ENCODE measurements at regions not wholly inside any gene's neighbourhood (a gene's known extent, or its start where the extent isn't known, plus 50 kb on each side); places are given as distances from the start of the nearest gene placed in this dataset.
A peak's percentile ranks its signal among the peaks of the same experiment; 100 is the strongest.
"Not testable (repeated sequence)": the region's sequence is repeated elsewhere in the genome, so short reads cannot be mapped to it uniquely, and the experiment has no call there.

DNA sequence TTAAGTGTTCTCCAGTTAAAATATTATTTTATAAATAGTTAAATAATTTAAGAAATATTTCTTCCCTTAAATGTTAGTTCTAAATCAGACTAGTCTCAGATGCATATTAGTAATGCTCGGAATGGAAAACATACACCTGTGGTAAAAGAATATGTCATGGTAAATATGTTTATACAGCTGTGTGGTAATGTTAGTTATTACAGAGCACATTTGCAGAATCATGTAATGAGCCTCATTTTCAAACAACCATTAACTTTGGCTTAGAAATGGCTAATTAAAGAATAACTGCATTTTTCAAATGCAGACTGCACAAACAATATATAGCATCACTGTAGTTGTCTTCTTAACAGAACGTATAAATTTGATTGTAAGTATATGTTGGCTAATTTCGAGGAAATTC lies 90.3 kb downstream of the DISP1 start:
- ChIA-PET CTCF (no interaction called here), POLR2A (ENCODE audit: low non-redundant PET) (no interaction called here)
- DNase-seq (ENCODE audit: low spot score), result no peak
- no peak overlapping the region for H3K27ac ChIP-seq
- no peak for TF ChIP-seq CTCF (conservative IDR thresholded peaks at IDR 0.05; ENCODE audit: low read depth)

GRCh38 chr1:222906271-222906739 lies 91.5 kb downstream of the DISP1 start:
- H3K27ac ChIP-seq; CTCF ChIA-PET; POLR2A ChIA-PET (ENCODE audit: low non-redundant PET); DNase-seq (ENCODE audit: low spot score): not testable (repeated sequence)

- H3K27ac ChIP-seq, result no peak overlapping the region
- CTCF ChIA-PET, result no interaction called here
- POLR2A ChIA-PET (ENCODE audit: low non-redundant PET), result interaction anchor here (0.6 kb wide), 2 partner anchors 62 to 1933 kb away, joined by 3 to 6 read pairs; no protein-coding TSS in a partner anchor
- no peak for TF ChIP-seq CTCF (conservative IDR thresholded peaks at IDR 0.05; ENCODE audit: low read depth)
- DNase-seq (ENCODE audit: low spot score), result no peak
Observed at GRCh38 chr1:222909586-222909985, 94.7 kb downstream of the DISP1 start.

DNA sequence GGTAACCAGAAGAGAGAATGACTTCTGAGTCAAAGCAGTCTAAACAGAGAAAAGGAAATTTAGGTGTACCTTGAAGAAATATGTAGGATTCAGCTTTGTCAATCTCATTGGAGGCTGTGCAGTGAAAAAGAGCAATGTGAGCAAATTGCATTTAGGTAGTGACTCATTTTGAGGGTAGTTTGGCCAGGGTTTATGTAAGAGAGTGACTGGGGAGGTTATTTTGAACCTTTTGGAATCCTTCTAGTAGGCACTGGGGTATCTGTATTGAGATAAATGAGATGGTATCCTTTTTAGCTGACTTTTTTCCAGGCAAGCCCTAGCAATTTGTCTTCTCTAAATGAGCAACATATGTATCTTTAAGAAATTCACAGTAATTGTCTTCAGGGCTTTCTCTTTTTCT lies 95.9 kb downstream of the DISP1 start:
- DNase-seq (ENCODE audit: low spot score), result no peak
- CTCF ChIA-PET, result no interaction called here
- TF ChIP-seq CTCF (conservative IDR thresholded peaks at IDR 0.05; ENCODE audit: low read depth), result no peak
- H3K27ac ChIP-seq, result no peak overlapping the region
- POLR2A ChIA-PET (ENCODE audit: low non-redundant PET), result no interaction called here

DNA sequence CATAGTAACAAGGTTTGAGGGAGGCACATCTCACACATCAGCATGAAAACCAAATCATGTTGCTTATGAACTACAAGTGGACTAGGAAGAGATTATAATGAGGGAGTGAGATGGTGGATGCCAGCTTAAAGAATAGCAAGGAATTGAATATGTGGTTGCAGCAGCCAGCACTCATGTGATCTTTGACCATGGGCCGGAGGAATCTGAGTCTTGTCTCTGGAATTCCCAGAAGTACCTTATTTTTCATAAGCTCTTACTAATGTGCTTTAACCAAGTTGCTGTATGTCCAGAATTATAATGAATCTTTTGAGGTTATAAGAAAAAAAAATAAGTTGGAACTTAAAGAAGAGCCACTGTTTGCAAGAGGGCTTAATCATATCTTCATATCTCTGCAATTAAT lies 97.0 kb downstream of the DISP1 start:
- CTCF ChIA-PET, result no interaction called here
- no peak overlapping the region for H3K27ac ChIP-seq
- TF ChIP-seq CTCF (conservative IDR thresholded peaks at IDR 0.05; ENCODE audit: low read depth), result no peak
- DNase-seq (ENCODE audit: low spot score), result no peak
- POLR2A ChIA-PET (ENCODE audit: low non-redundant PET), result no interaction called here

DNA sequence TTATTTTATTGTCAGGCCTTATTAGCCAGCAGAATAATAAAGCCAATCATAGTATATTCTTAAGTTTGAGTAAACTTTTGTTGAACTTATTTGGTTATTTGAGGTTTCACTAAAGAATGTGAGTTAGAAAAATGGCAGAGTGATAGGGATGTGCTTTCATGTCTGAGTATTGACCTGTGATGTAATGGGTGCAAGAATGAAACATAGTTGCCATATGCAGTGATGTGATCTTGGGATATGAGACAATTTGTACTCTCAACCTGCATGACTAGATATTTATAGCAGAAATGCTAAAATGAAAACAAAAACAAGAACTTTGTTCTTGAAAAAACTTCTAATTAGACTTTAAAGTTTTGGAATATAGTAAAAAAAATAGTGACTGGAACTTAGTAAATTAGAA lies 97.9 kb downstream of the DISP1 start:
- H3K27ac ChIP-seq, result no peak overlapping the region
- CTCF ChIA-PET, result no interaction called here
- TF ChIP-seq CTCF (conservative IDR thresholded peaks at IDR 0.05; ENCODE audit: low read depth), result no peak
- POLR2A ChIA-PET (ENCODE audit: low non-redundant PET), result no interaction called here
- DNase-seq (ENCODE audit: low spot score), result no peak

- DNase-seq (ENCODE audit: low spot score), result peak; percentile 36
- TF ChIP-seq CTCF (conservative IDR thresholded peaks at IDR 0.05; ENCODE audit: low read depth), result no peak
- POLR2A ChIA-PET (ENCODE audit: low non-redundant PET), result no interaction called here
- H3K27ac ChIP-seq, result no peak overlapping the region
- CTCF ChIA-PET, result interaction anchor here (0.6 kb wide), 1 partner anchor 1402 kb away, joined by 4 read pairs; no protein-coding TSS in a partner anchor
Observed at GRCh38 chr1:222914861-222915632, 100.2 kb downstream of the DISP1 start.
